Pancreas (tissue), 10 donors: ENCODE measurements at regions not wholly inside any gene's neighbourhood (a gene's known extent, or its start where the extent isn't known, plus 50 kb on each side); places are given as distances from the start of the nearest gene placed in this dataset.

Source experiments
- ATAC-seq, 4 donors: fragments of 200-7000 bp; cut with Tn5 transposase; one replicate each; pipeline versions ENCODE4 v1.8.0 to v1.9.1; 2020; ENCODE audit warnings: mild to moderate bottlenecking in 4 of 4, moderate library complexity in 4 of 4
- DNase-seq, 6 donors: peaks; one replicate each; pipeline ENCODE4 v3.0.0-alpha.2; 2020
- FAIRE-seq: peaks from 2 replicates; lab custom pipeline; 2012; peaks lifted over from hg19 to GRCh38; lab: Jason Lieb, UNC
- H3K27ac ChIP-seq, 4 donors: fragments of 200-600 bp; sonication (generic); 1 replicate in 3 of 4; 2 replicates in 1 of 4; pipeline versions ENCODE4 v1.5.0 to v1.8.0; 2020
- H3K27me3 ChIP-seq, 4 donors: fragments of 200-600 bp; one replicate each; pipeline ENCODE4 v1.8.0; 2021
- H3K36me3 ChIP-seq, 3 donors: fragments of 200-600 bp; sonication (generic) in 1 of 3; one replicate each; pipeline versions ENCODE4 v1.5.0 to v1.8.0; 2020 to 2021
- H3K4me1 ChIP-seq, 3 donors: fragments of 200-600 bp; one replicate each; pipeline ENCODE4 v1.8.0; 2021
- H3K4me3 ChIP-seq, 4 donors: fragments of 200-600 bp; sonication (generic) in 2 of 4; one replicate each; pipeline versions ENCODE4 v1.5.0 to v1.8.0; 2020 to 2021
- H3K9me3 ChIP-seq, 4 donors: fragments of 200-600 bp; one replicate each; pipeline ENCODE4 v1.8.0; 2021
- WGBS, 2 donors: extraction: QIAGEN DNeasy Blood & Tissue Kit; methylation state at CpG; one replicate each; pipeline ENCODE4 v1.1.7; 2013; 5-methylcytosine and 5-hydroxymethylcytosine counted together
- intact Hi-C, 3 donors: fragments of 100-400 bp; cut with DNase I; formaldehyde crosslinking; loops; one replicate each; pipeline versions ENCODE4 v1.11.1 to v1.14.2; 2022
- TF ChIP-seq, protein P1 (sequence below), 4 donors: fragments of 200-600 bp; sonication (generic) in 3 of 4; IDR thresholded peaks; one replicate each; pipeline versions ENCODE4 v1.5.0 to v1.8.0; 2021; ENCODE audit warnings: antibody characterized with exemption in 4 of 4
- donor health status: healthy with polysubstance abuse.
- donor health status: DM: no; HTN: no; CAD: no; lungs with moderate emphysema.
- donor health status: DM: no; HTN: no; CAD: no.
- donor health status: control.
- donor health status: control.
- donor health status: Bipolar disorder and iron deficiency.
- donor health status: DM: yes; HTN: yes; CAD: no.
- donor health status: DM: no; HTN: no; CAD: no.
- donor health status: DM: no; HTN: no; CAD: no.
- donor health status: DM: yes; HTN: yes; CAD: no.

- no peak for FAIRE-seq
- H3K27ac ChIP-seq = peak overlapping the region in 3 of 4 donors; percentile 38 to 71 (median 51)
- H3K4me3 ChIP-seq = no peak overlapping the region
- peaks cover 0 to 24% (median 5%) of the 10 kb centered on the region in 3 donors for H3K4me1 ChIP-seq
- WGBS, 2 donors = 36 to 50% methylated on average over 13 of the region's 13 CpGs
- no peaks in the 10 kb centered on the region for H3K9me3 ChIP-seq
- no peak for DNase-seq
- intact Hi-C loops = no loop called here
- no peaks in the 10 kb centered on the region for H3K27me3 ChIP-seq
- TF ChIP-seq, protein P1, sequence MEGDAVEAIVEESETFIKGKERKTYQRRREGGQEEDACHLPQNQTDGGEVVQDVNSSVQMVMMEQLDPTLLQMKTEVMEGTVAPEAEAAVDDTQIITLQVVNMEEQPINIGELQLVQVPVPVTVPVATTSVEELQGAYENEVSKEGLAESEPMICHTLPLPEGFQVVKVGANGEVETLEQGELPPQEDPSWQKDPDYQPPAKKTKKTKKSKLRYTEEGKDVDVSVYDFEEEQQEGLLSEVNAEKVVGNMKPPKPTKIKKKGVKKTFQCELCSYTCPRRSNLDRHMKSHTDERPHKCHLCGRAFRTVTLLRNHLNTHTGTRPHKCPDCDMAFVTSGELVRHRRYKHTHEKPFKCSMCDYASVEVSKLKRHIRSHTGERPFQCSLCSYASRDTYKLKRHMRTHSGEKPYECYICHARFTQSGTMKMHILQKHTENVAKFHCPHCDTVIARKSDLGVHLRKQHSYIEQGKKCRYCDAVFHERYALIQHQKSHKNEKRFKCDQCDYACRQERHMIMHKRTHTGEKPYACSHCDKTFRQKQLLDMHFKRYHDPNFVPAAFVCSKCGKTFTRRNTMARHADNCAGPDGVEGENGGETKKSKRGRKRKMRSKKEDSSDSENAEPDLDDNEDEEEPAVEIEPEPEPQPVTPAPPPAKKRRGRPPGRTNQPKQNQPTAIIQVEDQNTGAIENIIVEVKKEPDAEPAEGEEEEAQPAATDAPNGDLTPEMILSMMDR (IDR thresholded peaks at IDR 0.05) = no peak
- ATAC-seq = peak in 2 of 4 donors; percentile 40 to 55
- H3K36me3 ChIP-seq = no peaks in the 10 kb centered on the region
Measured at GRCh38 chr15:62886431-62887071, 156.0 kb upstream of the TPM1 start.

GRCh38 chr15:62887113-62887570 lies 155.4 kb upstream of the TPM1 start:
- DNase-seq (no peak), FAIRE-seq (no peak), ATAC-seq (peak in 1 of 4 donors; percentile 6)
- H3K9me3 ChIP-seq = no peaks in the 10 kb centered on the region
- H3K4me3 ChIP-seq = no peak overlapping the region
- H3K27ac ChIP-seq = peak overlapping the region in 3 of 4 donors; percentile 38 to 71 (median 51)
- intact Hi-C loops = no loop called here
- TF ChIP-seq, protein P1 (IDR thresholded peaks at IDR 0.05) = no peak
- WGBS, 2 donors = 42 to 57% methylated on average over 7 of the region's 7 CpGs
- H3K27me3 ChIP-seq = no peaks in the 10 kb centered on the region
- H3K4me1 ChIP-seq = peaks cover 0 to 24% (median 5%) of the 10 kb centered on the region in 3 donors
- no peaks in the 10 kb centered on the region for H3K36me3 ChIP-seq

GRCh38 chr15:62888623-62889022 lies 153.9 kb upstream of the TPM1 start:
- no peak for DNase-seq
- intact Hi-C loops = no loop called here
- TF ChIP-seq, protein P1 (IDR thresholded peaks at IDR 0.05) = no peak
- Histone ChIP-seq H3K36me3 (no peaks in the 10 kb centered on the region), H3K27me3 (no peaks in the 10 kb centered on the region), H3K27ac (peak overlapping the region in 2 of 4 donors; percentile 72 to 76), H3K4me1 (peaks cover 0 to 24% (median 5%) of the 10 kb centered on the region in 3 donors), H3K4me3 (no peak overlapping the region), H3K9me3 (no peaks in the 10 kb centered on the region)
- ATAC-seq = no peak
- FAIRE-seq = no peak
- WGBS, 2 donors = 77 to 86% methylated on average over 3 of the region's 3 CpGs

- Histone ChIP-seq H3K27ac (peak overlapping the region in 2 of 4 donors; percentile 72 to 76), H3K36me3 (no peaks in the 10 kb centered on the region), H3K4me3 (no peak overlapping the region), H3K4me1 (peaks cover 0 to 25% (median 5%) of the 10 kb centered on the region in 3 donors), H3K9me3 (no peaks in the 10 kb centered on the region), H3K27me3 (no peaks in the 10 kb centered on the region)
- FAIRE-seq = no peak
- ATAC-seq = no peak
- TF ChIP-seq, protein P1 (IDR thresholded peaks at IDR 0.05) = no peak
- intact Hi-C loops = no loop called here
- no peak for DNase-seq
- 90 to 93% methylated on average over 7 of the region's 7 CpGs for WGBS, 2 donors
Measured at GRCh38 chr15:62889141-62889661, 153.3 kb upstream of the TPM1 start.
